Cardiac fibroblast (primary cell): ENCODE measurements at regions not wholly inside any gene's neighbourhood (a gene's known extent, or its start where the extent isn't known, plus 50 kb on each side); places are given as distances from the start of the nearest gene placed in this dataset.

Experiments
- DNase-seq, 2 donors: peaks; one replicate each; pipeline versions ENCODE4 v3.0.0 to v3.0.0-alpha.2; 2010; ENCODE audit warnings: low read depth in 2 of 2
- H3K4me3 ChIP-seq, 2 donors: replicated peaks in 1 of 2; 1 replicate in 1 of 2; 2 replicates in 1 of 2; pipeline ENCODE4 v1.5.1; 2011; ENCODE audit warnings: low read depth in 2 of 2, low read length in 2 of 2, mild to moderate bottlenecking in 2 of 2, moderate library complexity in 1 of 2
- TF ChIP-seq, protein P1 (sequence below): IDR thresholded peaks from one replicate; pipeline ENCODE4 v1.5.1; 2011; ENCODE audit warnings: low read depth, mild to moderate bottlenecking, low read length, inconsistent platforms

DNA sequence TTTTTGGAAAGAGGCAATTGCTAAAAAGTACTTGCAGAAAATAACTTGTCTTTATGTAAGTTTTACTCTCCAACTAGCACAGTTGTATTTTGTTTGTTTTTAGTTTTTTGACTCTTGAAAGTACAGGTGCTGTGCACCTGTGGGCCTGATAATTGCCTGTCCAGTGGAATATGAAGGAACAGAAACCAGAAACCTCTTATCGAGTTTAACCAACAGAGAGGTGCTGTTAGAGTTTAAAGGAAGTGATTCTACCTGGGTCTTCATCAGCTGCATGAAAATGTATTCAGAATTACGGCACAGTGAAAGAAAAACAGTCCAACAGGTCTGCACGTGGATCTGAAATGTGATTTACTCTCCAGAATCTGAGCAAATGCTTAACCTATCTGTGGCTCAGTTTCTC is 326.6 kb upstream of the POM121L12 start:
- no peak for DNase-seq
- H3K4me3 ChIP-seq = no peak overlapping the region
- TF ChIP-seq, protein P1, sequence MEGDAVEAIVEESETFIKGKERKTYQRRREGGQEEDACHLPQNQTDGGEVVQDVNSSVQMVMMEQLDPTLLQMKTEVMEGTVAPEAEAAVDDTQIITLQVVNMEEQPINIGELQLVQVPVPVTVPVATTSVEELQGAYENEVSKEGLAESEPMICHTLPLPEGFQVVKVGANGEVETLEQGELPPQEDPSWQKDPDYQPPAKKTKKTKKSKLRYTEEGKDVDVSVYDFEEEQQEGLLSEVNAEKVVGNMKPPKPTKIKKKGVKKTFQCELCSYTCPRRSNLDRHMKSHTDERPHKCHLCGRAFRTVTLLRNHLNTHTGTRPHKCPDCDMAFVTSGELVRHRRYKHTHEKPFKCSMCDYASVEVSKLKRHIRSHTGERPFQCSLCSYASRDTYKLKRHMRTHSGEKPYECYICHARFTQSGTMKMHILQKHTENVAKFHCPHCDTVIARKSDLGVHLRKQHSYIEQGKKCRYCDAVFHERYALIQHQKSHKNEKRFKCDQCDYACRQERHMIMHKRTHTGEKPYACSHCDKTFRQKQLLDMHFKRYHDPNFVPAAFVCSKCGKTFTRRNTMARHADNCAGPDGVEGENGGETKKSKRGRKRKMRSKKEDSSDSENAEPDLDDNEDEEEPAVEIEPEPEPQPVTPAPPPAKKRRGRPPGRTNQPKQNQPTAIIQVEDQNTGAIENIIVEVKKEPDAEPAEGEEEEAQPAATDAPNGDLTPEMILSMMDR = no peak

DNA sequence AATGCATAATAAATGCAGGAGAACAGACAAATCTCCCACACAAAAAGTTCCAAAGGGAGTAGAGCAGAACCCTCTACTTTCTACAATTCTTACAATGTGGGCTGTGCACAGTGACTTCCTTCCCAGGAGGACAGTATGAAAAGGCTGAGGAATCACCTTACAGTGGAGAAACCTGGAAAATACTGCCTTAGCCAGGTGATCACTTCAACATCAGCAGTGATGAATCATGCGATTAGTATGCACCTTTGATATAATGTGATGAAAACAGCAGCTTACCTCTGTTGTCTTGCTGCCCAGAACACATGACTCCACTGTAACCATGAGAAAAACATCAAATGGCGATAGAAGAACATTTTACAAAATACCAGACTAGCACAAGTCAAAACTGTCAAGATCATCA is 329.7 kb upstream of the POM121L12 start:
- no peak for DNase-seq
- TF ChIP-seq, protein P1 = no peak
- H3K4me3 ChIP-seq = no peak overlapping the region

- H3K4me3 ChIP-seq = no peak overlapping the region
- TF ChIP-seq, protein P1 = no peak
- DNase-seq = no peak
These were observed 335.1 kb upstream of the POM121L12 start for GRCh38 chr7:52700349-52700748.

DNA sequence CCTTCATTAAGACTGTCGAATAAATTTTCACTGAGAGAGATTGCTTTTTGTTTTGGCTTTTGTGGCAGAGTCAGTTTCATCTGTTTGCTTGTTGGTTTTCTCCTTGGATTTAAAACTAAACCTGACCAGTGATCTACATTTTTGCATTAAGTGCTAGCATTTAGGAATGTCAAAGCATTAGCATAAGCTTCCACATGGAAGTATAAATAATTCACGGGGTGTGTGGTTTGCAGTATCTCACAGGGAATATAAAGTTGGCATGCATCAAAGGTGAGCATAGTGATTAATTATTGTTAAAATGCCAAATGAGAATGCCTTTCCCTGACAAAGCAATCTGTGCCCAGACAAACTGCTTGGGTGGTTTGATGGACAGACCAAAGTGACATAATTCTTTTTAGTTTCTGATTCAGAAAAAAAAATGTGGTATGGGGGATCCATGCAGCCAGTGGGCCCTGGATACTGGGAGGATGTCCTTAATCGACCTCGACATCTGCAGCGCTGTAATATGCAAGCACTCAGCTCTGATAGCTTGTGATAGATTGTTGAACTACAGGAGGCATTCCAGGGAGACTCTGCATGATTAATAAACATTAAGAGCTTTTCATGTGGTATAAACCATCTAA is 339.3 kb upstream of the POM121L12 start:
- TF ChIP-seq, protein P1 = no peak

GRCh38 chr7:52691257-52691656 is 344.2 kb upstream of the POM121L12 start:
- H3K4me3 ChIP-seq = no peak overlapping the region
- TF ChIP-seq, protein P1 = no peak
- no peak for DNase-seq

More for the DNA sequence above, 339.3 kb upstream of the POM121L12 start:
- H3K4me3 ChIP-seq = no peak overlapping the region
- DNase-seq = no peak

DNA sequence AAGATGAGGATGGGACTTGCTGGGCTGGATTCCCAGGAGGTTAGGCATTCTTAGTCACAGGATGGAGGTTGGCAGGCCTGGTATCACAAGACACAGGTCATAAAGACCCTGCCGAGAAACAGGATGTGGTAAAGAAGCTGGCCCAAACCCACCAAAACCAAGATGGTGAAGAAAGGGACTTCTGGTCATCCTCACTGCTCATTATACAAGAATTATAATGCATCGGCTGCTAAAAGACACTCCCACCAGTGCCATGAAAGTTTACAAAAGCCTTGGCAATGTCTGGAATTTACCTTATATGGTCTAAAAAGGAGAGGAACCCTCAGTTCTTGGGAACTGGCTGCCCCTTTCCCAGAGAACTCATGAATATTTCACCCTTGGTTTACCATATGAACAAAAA is 345.5 kb upstream of the POM121L12 start:
- no peak for DNase-seq
- TF ChIP-seq, protein P1 = no peak
- no peak overlapping the region for H3K4me3 ChIP-seq

- TF ChIP-seq, protein P1 = no peak
- H3K4me3 ChIP-seq = no peak overlapping the region
- no peak for DNase-seq
These were observed 350.1 kb upstream of the POM121L12 start for GRCh38 chr7:52685333-52685732.
